IgD-negative memory B cell (primary cell): ENCODE measurements at regions not wholly inside any gene's neighbourhood (a gene's known extent, or its start where the extent isn't known, plus 50 kb on each side); places are given as distances from the start of the nearest gene placed in this dataset.

Experiments used
- H3K27ac Mint-ChIP-seq, 3 donors: one replicate each; pipeline ENCODE4 v1.8.0; 2020 to 2022; ENCODE audit warnings: mild to moderate bottlenecking in 3 of 3, mixed read lengths in 3 of 3, moderate library complexity in 1 of 3
- H3K27me3 Mint-ChIP-seq: one replicate; pipeline ENCODE4 v1.8.0; 2021; ENCODE audit warnings: mixed read lengths
- H3K36me3 Mint-ChIP-seq: one replicate; pipeline ENCODE4 v1.8.0; 2020; ENCODE audit warnings: mild to moderate bottlenecking, mixed read lengths
- H3K4me1 Mint-ChIP-seq, 3 donors: one replicate each; pipeline ENCODE4 v1.8.0; 2020 to 2022; ENCODE audit warnings: mixed read lengths in 3 of 3, mild to moderate bottlenecking in 1 of 3
- H3K4me3 Mint-ChIP-seq, 4 donors: one replicate each; pipeline ENCODE4 v1.8.0; 2020 to 2022; ENCODE audit warnings: mild to moderate bottlenecking in 4 of 4, mixed read lengths in 4 of 4, moderate library complexity in 3 of 4
- H3K9me3 Mint-ChIP-seq, 3 donors: one replicate each; pipeline ENCODE4 v1.8.0; 2020 to 2021; ENCODE audit warnings: mixed read lengths in 3 of 3, mild to moderate bottlenecking in 1 of 3

- peak overlapping the region in 1 of 4 donors; percentile 5 for H3K4me3 Mint-ChIP-seq
- peaks cover 0 to 8% (median 4%) of the 10 kb centered on the region in 3 donors for H3K9me3 Mint-ChIP-seq
- H3K27ac Mint-ChIP-seq = no peak overlapping the region
- no peaks in the 10 kb centered on the region for H3K4me1 Mint-ChIP-seq
- H3K36me3 Mint-ChIP-seq = peaks cover 3% of the 10 kb centered on the region
- no peaks in the 10 kb centered on the region for H3K27me3 Mint-ChIP-seq
Observed at GRCh38 chr5:89105171-89105695, 222.2 kb upstream of the MEF2C start.

- no peak overlapping the region for H3K27ac Mint-ChIP-seq
- H3K4me1 Mint-ChIP-seq = peaks cover 2 to 7% (median 3%) of the 10 kb centered on the region in 3 donors
- H3K36me3 Mint-ChIP-seq = peaks cover 4% of the 10 kb centered on the region
- no peaks in the 10 kb centered on the region for H3K27me3 Mint-ChIP-seq
- no peak overlapping the region for H3K4me3 Mint-ChIP-seq
- peaks cover 0 to 4% (median 2%) of the 10 kb centered on the region in 3 donors for H3K9me3 Mint-ChIP-seq
Observed at GRCh38 chr5:89098199-89098756, 215.3 kb upstream of the MEF2C start.

- Mint-ChIP-seq H3K27ac (no peak overlapping the region), H3K4me3 (no peak overlapping the region)
Observed at GRCh38 chr5:89097103-89097502, 214.1 kb upstream of the MEF2C start.

GRCh38 chr5:89095341-89095740 lies 212.4 kb upstream of the MEF2C start:
- Mint-ChIP-seq H3K4me3 (no peak overlapping the region), H3K27ac (no peak overlapping the region), H3K36me3 (peaks cover 4% of the 10 kb centered on the region), H3K4me1 (peaks cover 2 to 7% (median 3%) of the 10 kb centered on the region in 3 donors), H3K9me3 (peaks cover 0 to 4% (median 2%) of the 10 kb centered on the region in 3 donors), H3K27me3 (no peaks in the 10 kb centered on the region)

More at GRCh38 chr5:89097103-89097502, 214.1 kb upstream of the MEF2C start:
- Mint-ChIP-seq H3K4me1 (peaks cover 2 to 7% (median 3%) of the 10 kb centered on the region in 3 donors), H3K27me3 (no peaks in the 10 kb centered on the region), H3K36me3 (peaks cover 4% of the 10 kb centered on the region), H3K9me3 (peaks cover 0 to 4% (median 2%) of the 10 kb centered on the region in 3 donors)

- Mint-ChIP-seq H3K4me3 (peak overlapping the region in 1 of 4 donors; percentile 9), H3K27me3 (no peaks in the 10 kb centered on the region), H3K27ac (no peak overlapping the region), H3K4me1 (peaks cover 0 to 8% (median 5%) of the 10 kb centered on the region in 3 donors), H3K9me3 (no peaks in the 10 kb centered on the region), H3K36me3 (no peaks in the 10 kb centered on the region)
Observed at GRCh38 chr5:89090037-89090436, 207.1 kb upstream of the MEF2C start.

GRCh38 chr5:89087551-89088318 lies 204.8 kb upstream of the MEF2C start:
- H3K36me3 Mint-ChIP-seq = no peaks in the 10 kb centered on the region
- no peak overlapping the region for H3K4me3 Mint-ChIP-seq
- no peaks in the 10 kb centered on the region for H3K27me3 Mint-ChIP-seq
- no peaks in the 10 kb centered on the region for H3K9me3 Mint-ChIP-seq
- H3K4me1 Mint-ChIP-seq = peaks cover 0 to 8% (median 5%) of the 10 kb centered on the region in 3 donors
- no peak overlapping the region for H3K27ac Mint-ChIP-seq

GRCh38 chr5:89087128-89087527 lies 204.1 kb upstream of the MEF2C start:
- Mint-ChIP-seq H3K4me3 (no peak overlapping the region), H3K27ac (no peak overlapping the region), H3K36me3 (no peaks in the 10 kb centered on the region), H3K9me3 (no peaks in the 10 kb centered on the region), H3K27me3 (no peaks in the 10 kb centered on the region), H3K4me1 (peaks cover 0 to 8% (median 5%) of the 10 kb centered on the region in 3 donors)

GRCh38 chr5:89086390-89087086 lies 203.6 kb upstream of the MEF2C start:
- H3K4me3 Mint-ChIP-seq = no peak overlapping the region
- no peak overlapping the region for H3K27ac Mint-ChIP-seq
- H3K9me3 Mint-ChIP-seq = no peaks in the 10 kb centered on the region
- no peaks in the 10 kb centered on the region for H3K36me3 Mint-ChIP-seq
- no peaks in the 10 kb centered on the region for H3K27me3 Mint-ChIP-seq
- H3K4me1 Mint-ChIP-seq = peaks cover 0 to 8% (median 7%) of the 10 kb centered on the region in 3 donors

GRCh38 chr5:89083791-89084190 lies 200.8 kb upstream of the MEF2C start:
- H3K36me3 Mint-ChIP-seq = no peaks in the 10 kb centered on the region
- peaks cover 1% of the 10 kb centered on the region for H3K27me3 Mint-ChIP-seq
- H3K4me3 Mint-ChIP-seq = no peak overlapping the region
- no peaks in the 10 kb centered on the region for H3K9me3 Mint-ChIP-seq
- H3K27ac Mint-ChIP-seq = no peak overlapping the region
- H3K4me1 Mint-ChIP-seq = peaks cover 10 to 19% (median 13%) of the 10 kb centered on the region in 3 donors

GRCh38 chr5:89081360-89081759 lies 198.4 kb upstream of the MEF2C start:
- no peaks in the 10 kb centered on the region for H3K36me3 Mint-ChIP-seq
- no peaks in the 10 kb centered on the region for H3K9me3 Mint-ChIP-seq
- H3K4me1 Mint-ChIP-seq = peaks cover 5 to 14% (median 10%) of the 10 kb centered on the region in 3 donors
- H3K4me3 Mint-ChIP-seq = peak overlapping the region in 2 of 4 donors; percentile 68 to 86
- H3K27me3 Mint-ChIP-seq = peaks cover 1% of the 10 kb centered on the region
- H3K27ac Mint-ChIP-seq = no peak overlapping the region

GRCh38 chr5:89080467-89081116 lies 197.6 kb upstream of the MEF2C start:
- H3K9me3 Mint-ChIP-seq = no peaks in the 10 kb centered on the region

GRCh38 chr5:89072842-89073672 lies 190.1 kb upstream of the MEF2C start:
- Mint-ChIP-seq H3K9me3 (no peaks in the 10 kb centered on the region), H3K4me1 (peaks cover 8 to 11% (median 8%) of the 10 kb centered on the region in 3 donors), H3K36me3 (peaks cover 9% of the 10 kb centered on the region), H3K27me3 (no peaks in the 10 kb centered on the region), H3K4me3 (peak overlapping the region in 2 of 4 donors; percentile 65 to 69), H3K27ac (peak overlapping the region in 2 of 3 donors; percentile 10 to 27)

More at GRCh38 chr5:89080467-89081116, 197.6 kb upstream of the MEF2C start:
- no peak overlapping the region for H3K27ac Mint-ChIP-seq
- H3K4me3 Mint-ChIP-seq = peak overlapping the region in 1 of 4 donors; percentile 19
- peaks cover 1% of the 10 kb centered on the region for H3K27me3 Mint-ChIP-seq
- H3K36me3 Mint-ChIP-seq = no peaks in the 10 kb centered on the region
- H3K4me1 Mint-ChIP-seq = peaks cover 5 to 14% (median 10%) of the 10 kb centered on the region in 3 donors

GRCh38 chr5:89071941-89072331 lies 189.0 kb upstream of the MEF2C start:
- H3K9me3 Mint-ChIP-seq = no peaks in the 10 kb centered on the region
- H3K27ac Mint-ChIP-seq = peak overlapping the region in 1 of 3 donors; percentile 78
- H3K36me3 Mint-ChIP-seq = peaks cover 9% of the 10 kb centered on the region
- H3K4me1 Mint-ChIP-seq = peaks cover 8 to 11% (median 8%) of the 10 kb centered on the region in 3 donors
- peak overlapping the region in 3 of 4 donors; percentile 27 to 65 (median 43) for H3K4me3 Mint-ChIP-seq
- no peaks in the 10 kb centered on the region for H3K27me3 Mint-ChIP-seq
